Skeletal muscle satellite cell (primary cell): ENCODE measurements at regions not wholly inside any gene's neighbourhood (a gene's known extent, or its start where the extent isn't known, plus 50 kb on each side); places are given as distances from the start of the nearest gene placed in this dataset.

Source experiments
- H3K27me3 ChIP-seq: 2 replicates; pipeline ENCODE4 v1.7.0; 2013; ENCODE audit warnings: low read length; ENCODE audit not compliant: control insufficient read depth, insufficient read depth
- H3K36me3 ChIP-seq: 2 replicates; pipeline ENCODE4 v1.7.0; 2013; ENCODE audit warnings: mild to moderate bottlenecking, control low read depth, low read length; ENCODE audit not compliant: insufficient read depth
- H3K4me1 ChIP-seq: 2 replicates; pipeline ENCODE4 v1.7.0; 2013; ENCODE audit warnings: low read length; ENCODE audit not compliant: control insufficient read depth, insufficient read depth
- H3K4me2 ChIP-seq: 2 replicates; pipeline ENCODE4 v1.7.0; 2013; ENCODE audit warnings: mild to moderate bottlenecking, low read length
- H3K4me3 ChIP-seq: 2 replicates; pipeline ENCODE4 v1.7.0; 2013; ENCODE audit warnings: low read length
- H3K9ac ChIP-seq: 2 replicates; pipeline ENCODE4 v1.7.0; 2013; ENCODE audit warnings: mild to moderate bottlenecking, low read depth, low read length, moderate library complexity
- H3K9me3 ChIP-seq: replicated peaks from 2 replicates; pipeline ENCODE4 v1.7.0; 2013; ENCODE audit warnings: mild to moderate bottlenecking, control low read depth, low read length

DNA sequence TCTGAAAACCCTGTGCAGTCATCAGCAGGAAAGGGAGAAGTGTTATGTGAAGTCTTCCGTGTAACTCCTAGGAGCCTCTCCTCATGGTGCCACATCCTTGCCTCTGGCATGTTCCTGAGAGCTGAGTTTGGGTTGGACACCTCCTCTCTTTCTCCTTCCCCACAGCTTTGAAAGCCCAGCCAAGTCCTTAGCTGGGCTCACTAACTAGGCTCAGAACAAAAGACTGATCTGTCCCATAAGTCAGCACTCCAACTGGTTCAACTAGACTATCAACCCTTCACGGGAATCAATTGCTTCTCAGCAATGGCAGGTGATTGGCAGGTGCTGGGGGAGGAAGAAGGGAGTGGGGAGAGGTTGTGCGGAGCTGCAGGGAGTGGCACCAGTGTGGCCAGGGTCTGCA lies 509.9 kb upstream of the B3GAT1 start:
- Histone ChIP-seq H3K4me3 (no peak overlapping the region), H3K4me2 (no peak overlapping the region), H3K9me3 (peaks cover 7% of the 10 kb centered on the region), H3K9ac (no peak overlapping the region), H3K36me3 (no peaks in the 10 kb centered on the region), H3K4me1 (no peaks in the 10 kb centered on the region), H3K27me3 (no peaks in the 10 kb centered on the region)

DNA sequence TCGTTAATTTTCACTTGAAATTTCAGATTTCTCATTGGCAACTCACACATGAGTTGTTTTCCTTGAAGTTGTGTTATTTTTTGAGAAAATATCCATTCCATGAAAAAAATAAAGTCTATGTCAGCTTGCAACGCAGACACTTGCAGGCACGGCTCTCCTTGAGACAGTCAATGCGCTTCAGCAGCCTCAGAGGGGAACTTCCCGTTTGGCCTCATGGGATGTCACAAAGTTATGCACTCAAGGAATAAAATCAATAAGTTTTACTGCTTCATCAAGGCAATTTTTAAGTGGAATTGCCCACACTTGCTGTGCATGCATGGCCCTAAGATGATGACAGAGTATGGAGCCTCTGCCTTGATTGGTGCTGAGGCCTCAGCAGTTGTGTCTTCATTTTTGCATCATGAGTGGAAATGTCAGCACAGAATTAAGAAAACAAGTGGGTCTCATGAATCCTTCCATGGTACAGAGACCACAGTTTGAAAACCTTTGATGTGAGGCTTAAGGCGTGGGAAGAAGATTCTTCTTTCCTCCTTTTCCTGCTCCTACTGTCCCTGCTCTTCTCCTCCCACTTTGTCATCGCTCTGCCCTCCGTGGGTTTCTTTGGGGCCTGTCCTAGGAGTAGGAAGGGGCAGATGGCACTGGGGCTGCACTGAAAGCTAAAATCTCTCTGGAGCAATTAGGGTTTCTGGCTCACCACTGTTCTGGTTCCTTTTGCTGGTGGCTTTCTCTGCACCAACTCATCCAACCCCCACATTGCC lies 509.0 kb upstream of the B3GAT1 start:
- no peaks in the 10 kb centered on the region for H3K36me3 ChIP-seq

GRCh38 chr11:134916421-134917213 lies 504.6 kb upstream of the B3GAT1 start:
- H3K4me3 ChIP-seq, result no peak overlapping the region
- H3K4me2 ChIP-seq, result no peak overlapping the region
- no peak overlapping the region for H3K9ac ChIP-seq
- H3K4me1 ChIP-seq, result no peaks in the 10 kb centered on the region
- H3K9me3 ChIP-seq, result peaks cover 3% of the 10 kb centered on the region
- no peaks in the 10 kb centered on the region for H3K27me3 ChIP-seq
- H3K36me3 ChIP-seq, result no peaks in the 10 kb centered on the region

More for the DNA sequence above, 509.0 kb upstream of the B3GAT1 start:
- Histone ChIP-seq H3K27me3 (no peaks in the 10 kb centered on the region), H3K4me2 (no peak overlapping the region), H3K9me3 (peaks cover 7% of the 10 kb centered on the region), H3K4me1 (no peaks in the 10 kb centered on the region), H3K9ac (no peak overlapping the region), H3K4me3 (no peak overlapping the region)

- Histone ChIP-seq H3K9ac (no peak overlapping the region), H3K27me3 (no peaks in the 10 kb centered on the region), H3K4me1 (no peaks in the 10 kb centered on the region), H3K4me2 (no peak overlapping the region), H3K4me3 (no peak overlapping the region), H3K9me3 (peaks cover 3% of the 10 kb centered on the region), H3K36me3 (no peaks in the 10 kb centered on the region)
Observed at GRCh38 chr11:134915881-134916280, 503.8 kb upstream of the B3GAT1 start.

GRCh38 chr11:134915212-134915611 lies 503.2 kb upstream of the B3GAT1 start:
- peaks cover 3% of the 10 kb centered on the region for H3K9me3 ChIP-seq
- no peaks in the 10 kb centered on the region for H3K27me3 ChIP-seq
- no peak overlapping the region for H3K9ac ChIP-seq
- H3K36me3 ChIP-seq, result no peaks in the 10 kb centered on the region
- no peak overlapping the region for H3K4me2 ChIP-seq
- no peak overlapping the region for H3K4me3 ChIP-seq
- H3K4me1 ChIP-seq, result no peaks in the 10 kb centered on the region

GRCh38 chr11:134913999-134914590 lies 502.1 kb upstream of the B3GAT1 start:
- no peak overlapping the region for H3K9ac ChIP-seq
- no peak overlapping the region for H3K4me3 ChIP-seq
- no peaks in the 10 kb centered on the region for H3K4me1 ChIP-seq
- H3K27me3 ChIP-seq, result no peaks in the 10 kb centered on the region
- no peak overlapping the region for H3K4me2 ChIP-seq
- peaks cover under 1% of the 10 kb centered on the region for H3K9me3 ChIP-seq
- H3K36me3 ChIP-seq, result no peaks in the 10 kb centered on the region

DNA sequence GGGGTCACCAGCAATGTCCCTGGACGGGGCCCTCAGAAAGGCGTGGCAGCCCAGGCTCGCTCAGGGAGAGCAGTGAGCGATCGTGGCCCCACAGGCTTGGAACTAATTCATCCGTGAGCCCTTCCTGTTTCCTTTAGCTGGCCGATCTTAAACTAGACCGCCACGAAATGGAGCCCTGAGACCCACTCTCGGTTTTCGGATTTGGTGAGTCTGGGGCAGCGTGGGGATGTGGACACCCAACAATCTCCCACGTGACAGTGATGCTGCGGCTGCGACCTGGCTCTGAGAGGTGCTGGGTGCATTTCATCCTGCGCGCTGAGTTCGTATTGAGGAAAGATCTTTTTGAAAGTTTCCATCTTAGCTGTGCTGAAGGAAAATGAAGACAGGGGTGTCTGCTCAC lies 501.3 kb upstream of the B3GAT1 start:
- Histone ChIP-seq H3K36me3 (no peaks in the 10 kb centered on the region), H3K4me3 (no peak overlapping the region), H3K9me3 (no peaks in the 10 kb centered on the region), H3K4me1 (no peaks in the 10 kb centered on the region), H3K4me2 (no peak overlapping the region), H3K9ac (no peak overlapping the region), H3K27me3 (no peaks in the 10 kb centered on the region)

DNA sequence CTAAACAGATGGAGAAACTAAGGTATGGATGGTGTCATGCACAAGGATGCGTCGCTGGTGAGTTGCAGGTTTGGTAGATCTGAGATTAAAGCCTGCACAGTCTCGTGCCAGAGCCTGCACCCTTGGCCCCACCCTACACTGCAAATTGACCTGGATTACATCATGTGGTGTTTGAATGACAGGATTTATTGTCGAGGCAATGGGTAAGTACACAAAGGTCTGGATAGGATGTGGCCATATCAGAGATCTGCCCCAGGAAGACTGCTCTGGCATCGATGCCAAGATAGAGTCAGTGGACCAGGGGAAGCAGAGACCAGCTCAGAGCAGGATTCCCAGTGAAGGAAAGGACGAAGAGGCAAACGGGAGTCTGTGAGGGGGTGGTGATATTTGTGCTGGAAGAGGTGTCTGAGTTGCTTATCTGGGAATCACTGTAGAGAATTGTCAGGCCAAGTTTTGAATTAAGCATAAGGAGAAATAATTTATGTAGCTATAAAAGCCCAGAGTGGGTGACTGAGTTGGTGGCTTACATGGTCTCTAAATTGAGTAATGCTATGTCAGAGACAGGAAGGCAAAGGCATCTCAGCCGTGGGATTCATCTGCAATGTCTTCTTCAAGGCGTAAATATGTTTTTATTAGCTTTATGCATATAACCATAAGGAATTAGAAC lies 499.6 kb upstream of the B3GAT1 start:
- H3K9me3 ChIP-seq, result no peaks in the 10 kb centered on the region
- H3K4me2 ChIP-seq, result no peak overlapping the region
- H3K9ac ChIP-seq, result no peak overlapping the region
- no peaks in the 10 kb centered on the region for H3K4me1 ChIP-seq
- no peaks in the 10 kb centered on the region for H3K27me3 ChIP-seq
- no peaks in the 10 kb centered on the region for H3K36me3 ChIP-seq
- H3K4me3 ChIP-seq, result no peak overlapping the region

DNA sequence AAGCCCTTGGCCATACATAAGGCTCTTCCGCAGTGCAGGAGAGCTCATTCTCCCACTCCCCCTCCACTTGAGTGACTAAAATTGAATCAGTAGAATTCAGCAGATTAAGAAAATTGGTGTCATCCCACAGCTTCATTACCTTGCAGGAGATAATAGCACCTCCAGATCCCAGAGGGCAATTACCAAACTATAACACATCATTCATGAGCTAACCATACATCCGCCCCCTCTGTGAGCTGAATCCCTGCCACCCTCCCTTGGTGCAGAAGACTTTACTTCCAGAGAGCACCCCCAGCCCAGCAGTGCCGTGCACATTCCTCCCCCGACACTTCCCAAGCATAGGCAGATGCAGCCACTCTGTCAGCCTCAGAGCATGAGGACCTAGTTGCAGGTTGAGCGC lies 496.5 kb upstream of the B3GAT1 start:
- no peaks in the 10 kb centered on the region for H3K4me1 ChIP-seq

GRCh38 chr11:134907636-134908035 lies 495.6 kb upstream of the B3GAT1 start:
- no peak overlapping the region for H3K4me3 ChIP-seq
- H3K4me2 ChIP-seq, result no peak overlapping the region

More for the DNA sequence above, 496.5 kb upstream of the B3GAT1 start:
- Histone ChIP-seq H3K4me3 (no peak overlapping the region), H3K4me2 (no peak overlapping the region), H3K36me3 (no peaks in the 10 kb centered on the region), H3K9me3 (no peaks in the 10 kb centered on the region), H3K9ac (no peak overlapping the region), H3K27me3 (no peaks in the 10 kb centered on the region)

DNA sequence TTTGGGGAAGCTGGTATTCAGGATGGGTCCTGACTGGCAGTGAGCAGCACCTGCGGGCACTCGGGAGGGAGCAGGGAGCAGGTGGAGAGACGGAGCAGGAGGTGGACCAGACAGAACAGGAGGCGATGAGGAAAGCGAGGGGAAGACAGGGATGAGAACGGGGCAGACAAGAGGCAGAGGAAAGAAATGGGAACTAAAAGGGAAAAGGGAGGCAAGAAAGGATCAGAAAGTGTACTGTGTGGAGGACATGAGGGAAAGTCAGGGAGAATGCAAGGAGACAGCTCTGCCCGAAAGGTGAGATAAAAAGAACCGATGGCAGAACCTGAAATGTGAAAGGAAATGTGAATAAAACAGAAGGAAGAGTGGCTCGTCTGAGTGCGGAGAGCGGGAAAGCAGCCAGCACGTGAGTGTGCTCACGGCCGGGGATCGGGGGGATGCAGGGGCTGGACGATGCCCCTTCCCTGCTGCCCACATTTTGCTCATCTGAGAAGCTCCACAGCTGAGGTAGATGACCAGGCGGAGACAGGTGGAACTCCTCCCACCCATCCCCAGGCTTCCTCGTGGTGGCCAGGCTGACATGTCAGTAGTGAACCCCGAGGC lies 494.4 kb upstream of the B3GAT1 start:
- H3K4me3 ChIP-seq, result no peak overlapping the region
- no peaks in the 10 kb centered on the region for H3K27me3 ChIP-seq
- no peaks in the 10 kb centered on the region for H3K4me1 ChIP-seq
- no peak overlapping the region for H3K4me2 ChIP-seq
- no peaks in the 10 kb centered on the region for H3K36me3 ChIP-seq
- no peaks in the 10 kb centered on the region for H3K9me3 ChIP-seq
- H3K9ac ChIP-seq, result no peak overlapping the region

More at GRCh38 chr11:134907636-134908035, 495.6 kb upstream of the B3GAT1 start:
- H3K9ac ChIP-seq, result no peak overlapping the region
- H3K36me3 ChIP-seq, result no peaks in the 10 kb centered on the region
- H3K9me3 ChIP-seq, result no peaks in the 10 kb centered on the region
- no peaks in the 10 kb centered on the region for H3K27me3 ChIP-seq
- no peaks in the 10 kb centered on the region for H3K4me1 ChIP-seq
